Neural progenitor cell (in vitro differentiated cells): ENCODE measurements at regions not wholly inside any gene's neighbourhood (a gene's known extent, or its start where the extent isn't known, plus 50 kb on each side); places are given as distances from the start of the nearest gene placed in this dataset.

Source experiments
- EZH2 ChIP-seq: fragments of 200-600 bp; sonication (generic); IDR thresholded peaks from 2 replicates; pipeline ENCODE4 v1.6.1; 2017; ENCODE audit warnings: antibody characterized with exemption, mild to moderate bottlenecking, moderate library complexity
- TF ChIP-seq, protein P1 (sequence below): fragments of 200-600 bp; sonication (generic); IDR thresholded peaks from 2 replicates; pipeline ENCODE4 v1.5.1; 2017; ENCODE audit warnings: antibody characterized with exemption, mild to moderate bottlenecking

DNA sequence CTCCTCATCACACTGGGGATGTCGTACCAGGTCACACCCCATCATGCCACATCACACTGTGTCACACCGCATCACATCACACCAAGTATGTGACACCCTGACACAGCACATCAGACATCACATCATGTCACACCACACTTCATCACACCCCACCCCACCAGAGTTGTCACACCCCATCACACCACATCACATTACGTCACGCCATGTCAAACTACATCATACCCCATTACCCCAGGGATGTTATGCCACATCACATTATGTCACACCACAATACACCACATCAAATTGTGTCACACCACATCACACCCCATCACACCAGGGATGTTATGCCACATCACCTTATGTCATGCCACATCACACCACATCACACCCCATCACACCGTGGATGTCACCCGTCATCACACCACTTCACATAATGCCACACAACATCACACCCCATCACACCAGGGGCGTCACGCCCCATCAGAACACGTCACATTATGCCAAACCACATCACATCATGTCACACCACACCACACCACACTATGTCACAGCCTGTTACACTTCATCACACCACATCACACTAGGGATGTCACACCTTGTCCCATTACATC is 133.6 kb downstream of the TMEM121 start:
- TF ChIP-seq, protein P1, sequence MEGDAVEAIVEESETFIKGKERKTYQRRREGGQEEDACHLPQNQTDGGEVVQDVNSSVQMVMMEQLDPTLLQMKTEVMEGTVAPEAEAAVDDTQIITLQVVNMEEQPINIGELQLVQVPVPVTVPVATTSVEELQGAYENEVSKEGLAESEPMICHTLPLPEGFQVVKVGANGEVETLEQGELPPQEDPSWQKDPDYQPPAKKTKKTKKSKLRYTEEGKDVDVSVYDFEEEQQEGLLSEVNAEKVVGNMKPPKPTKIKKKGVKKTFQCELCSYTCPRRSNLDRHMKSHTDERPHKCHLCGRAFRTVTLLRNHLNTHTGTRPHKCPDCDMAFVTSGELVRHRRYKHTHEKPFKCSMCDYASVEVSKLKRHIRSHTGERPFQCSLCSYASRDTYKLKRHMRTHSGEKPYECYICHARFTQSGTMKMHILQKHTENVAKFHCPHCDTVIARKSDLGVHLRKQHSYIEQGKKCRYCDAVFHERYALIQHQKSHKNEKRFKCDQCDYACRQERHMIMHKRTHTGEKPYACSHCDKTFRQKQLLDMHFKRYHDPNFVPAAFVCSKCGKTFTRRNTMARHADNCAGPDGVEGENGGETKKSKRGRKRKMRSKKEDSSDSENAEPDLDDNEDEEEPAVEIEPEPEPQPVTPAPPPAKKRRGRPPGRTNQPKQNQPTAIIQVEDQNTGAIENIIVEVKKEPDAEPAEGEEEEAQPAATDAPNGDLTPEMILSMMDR = no peak
- TF ChIP-seq EZH2 = no peak
